Nephron progenitor cell (in vitro differentiated cells): ENCODE measurements at regions not wholly inside any gene's neighbourhood (a gene's known extent, or its start where the extent isn't known, plus 50 kb on each side); places are given as distances from the start of the nearest gene placed in this dataset.
"Not testable (repeated sequence)": the region's sequence is repeated elsewhere in the genome, so short reads cannot be mapped to it uniquely, and the experiment has no call there.

Experiments
- DNase-seq: peaks from one replicate; pipeline ENCODE4 v3.0.0; 2021
- H3K27ac Mint-ChIP-seq: 2 replicates; pipeline ENCODE4 v1.8.0; 2021; ENCODE audit warnings: mild to moderate bottlenecking, moderate library complexity, mixed read lengths
- H3K27me3 Mint-ChIP-seq: 2 replicates; pipeline ENCODE4 v1.8.0; 2021; ENCODE audit warnings: mild to moderate bottlenecking, low read depth, mixed read lengths; ENCODE audit not compliant: poor library complexity
- H3K36me3 Mint-ChIP-seq: 2 replicates; pipeline ENCODE4 v1.8.0; 2021; ENCODE audit warnings: low read depth, mixed read lengths
- H3K4me1 Mint-ChIP-seq: 2 replicates; pipeline ENCODE4 v1.8.0; 2021; ENCODE audit warnings: mixed read lengths
- H3K4me3 Mint-ChIP-seq: 2 replicates; pipeline ENCODE4 v1.8.0; 2021; ENCODE audit warnings: mild to moderate bottlenecking, moderate library complexity, mixed read lengths
- H3K9me3 Mint-ChIP-seq: 2 replicates; pipeline ENCODE4 v1.8.0; 2021; ENCODE audit warnings: mild to moderate bottlenecking, moderate library complexity, mixed read lengths
- CTCF ChIP-seq: fragments of 200-600 bp; sonication (generic); IDR thresholded peaks from 2 replicates; pipeline ENCODE4 v1.5.0; 2021; ENCODE audit warnings: antibody characterized with exemption

DNA sequence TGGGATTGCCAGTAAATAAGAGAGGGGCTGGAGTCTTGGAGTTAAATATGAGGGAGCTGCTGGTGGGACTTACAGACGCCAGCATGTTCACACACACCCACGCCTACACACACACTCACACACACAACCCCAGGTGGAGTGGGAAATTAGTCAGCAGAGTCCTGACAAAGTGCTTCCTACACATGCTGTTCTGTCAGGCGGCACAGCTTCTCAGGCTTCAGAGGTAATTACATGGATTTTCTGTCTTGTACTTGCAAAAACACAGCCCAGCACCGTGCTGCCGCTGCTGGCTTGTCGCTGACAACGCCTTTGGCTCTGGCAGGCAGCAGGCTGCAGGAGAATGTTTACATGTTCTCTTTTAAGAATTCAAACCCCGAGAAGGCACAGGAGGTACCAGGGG is 1186.3 kb upstream of the CELF4 start:
- Mint-ChIP-seq H3K4me1 (peaks cover 28% of the 10 kb centered on the region), H3K9me3 (no peaks in the 10 kb centered on the region), H3K27ac (peak overlapping the region; percentile 87), H3K27me3 (peaks cover 16% of the 10 kb centered on the region), H3K4me3 (peak overlapping the region; percentile 49), H3K36me3 (no peaks in the 10 kb centered on the region)
- TF ChIP-seq CTCF = no peak
- DNase-seq = peak; percentile 5

DNA sequence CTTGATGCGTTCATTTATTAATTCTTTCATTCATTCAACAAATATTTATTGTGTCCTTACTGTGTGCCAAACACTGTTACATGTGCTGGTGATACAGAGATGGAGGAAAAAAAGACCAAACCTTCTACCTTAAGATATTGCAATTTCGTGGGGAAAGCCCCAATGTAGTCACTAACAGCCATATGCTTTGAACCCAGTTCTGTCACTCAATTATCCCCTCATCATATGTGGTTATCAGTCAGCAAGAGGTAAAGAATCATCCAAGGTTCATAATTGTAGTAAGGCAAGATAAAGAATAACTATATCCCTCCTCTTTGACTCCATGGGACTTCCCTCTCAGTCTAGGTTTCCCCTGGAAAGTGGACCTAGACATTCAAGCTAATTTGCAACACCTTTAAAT is 1185.6 kb upstream of the CELF4 start:
- peaks cover 28% of the 10 kb centered on the region for H3K4me1 Mint-ChIP-seq
- no peaks in the 10 kb centered on the region for H3K36me3 Mint-ChIP-seq
- no peak overlapping the region for H3K4me3 Mint-ChIP-seq
- TF ChIP-seq CTCF = no peak
- no peaks in the 10 kb centered on the region for H3K9me3 Mint-ChIP-seq
- no peak overlapping the region for H3K27ac Mint-ChIP-seq
- DNase-seq = no peak
- H3K27me3 Mint-ChIP-seq = peaks cover 15% of the 10 kb centered on the region

DNA sequence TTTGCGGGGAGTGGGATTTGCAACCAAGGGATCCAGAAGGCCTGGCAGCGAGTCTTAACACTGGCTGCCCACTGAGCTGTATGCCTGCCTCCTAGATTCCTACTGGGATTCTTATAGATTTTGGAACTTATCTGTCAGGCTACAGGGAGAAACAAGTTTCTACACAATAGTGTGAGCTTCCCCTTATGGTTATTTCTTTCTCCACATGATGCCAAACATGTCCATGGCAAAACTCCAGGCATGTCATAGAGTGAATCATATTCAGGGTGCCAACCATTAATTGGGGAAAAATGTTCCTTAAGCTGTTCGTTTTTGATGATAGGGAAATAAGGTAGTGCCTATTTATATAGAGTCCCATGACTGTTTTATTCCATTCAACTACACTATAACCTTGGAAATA is 1185.2 kb upstream of the CELF4 start:
- no peak for DNase-seq
- Mint-ChIP-seq H3K4me1 (peaks cover 28% of the 10 kb centered on the region), H3K27ac (no peak overlapping the region), H3K36me3 (no peaks in the 10 kb centered on the region), H3K27me3 (peaks cover 15% of the 10 kb centered on the region), H3K4me3 (no peak overlapping the region), H3K9me3 (no peaks in the 10 kb centered on the region)
- TF ChIP-seq CTCF = no peak

- no peaks in the 10 kb centered on the region for H3K27me3 Mint-ChIP-seq
- TF ChIP-seq CTCF = no peak
- H3K27ac Mint-ChIP-seq = no peak overlapping the region
- no peaks in the 10 kb centered on the region for H3K9me3 Mint-ChIP-seq
- peaks cover 24% of the 10 kb centered on the region for H3K4me1 Mint-ChIP-seq
- no peaks in the 10 kb centered on the region for H3K36me3 Mint-ChIP-seq
- no peak for DNase-seq
- H3K4me3 Mint-ChIP-seq = no peak overlapping the region
These were observed 1181.6 kb upstream of the CELF4 start for GRCh38 chr18:38747153-38747552.

- DNase-seq, H3K27ac Mint-ChIP-seq, H3K4me1 Mint-ChIP-seq, H3K36me3 Mint-ChIP-seq, H3K27me3 Mint-ChIP-seq, H3K4me3 Mint-ChIP-seq: not testable (repeated sequence)
- peaks cover 13% of the 10 kb centered on the region for H3K9me3 Mint-ChIP-seq
These were observed 1154.6 kb upstream of the CELF4 start for GRCh38 chr18:38720181-38720580.

- no peak overlapping the region for H3K27ac Mint-ChIP-seq
- no peaks in the 10 kb centered on the region for H3K36me3 Mint-ChIP-seq
- TF ChIP-seq CTCF = no peak
- H3K27me3 Mint-ChIP-seq = no peaks in the 10 kb centered on the region
- H3K9me3 Mint-ChIP-seq = peaks cover 13% of the 10 kb centered on the region
- H3K4me3 Mint-ChIP-seq = no peak overlapping the region
- H3K4me1 Mint-ChIP-seq = peaks cover 8% of the 10 kb centered on the region
- DNase-seq = no peak
These were observed 1152.8 kb upstream of the CELF4 start for GRCh38 chr18:38718365-38718901.
